Smooth muscle cell of the brain vasculature (primary cell): ENCODE measurements at regions not wholly inside any gene's neighbourhood (a gene's known extent, or its start where the extent isn't known, plus 50 kb on each side); places are given as distances from the start of the nearest gene placed in this dataset.
"Not testable (repeated sequence)": the region's sequence is repeated elsewhere in the genome, so short reads cannot be mapped to it uniquely, and the experiment has no call there.

Experiments used
- DNase-seq: peaks from one replicate; pipeline ENCODE4 v3.0.0-alpha.2; 2012; ENCODE audit warnings: low read depth, low spot score

DNA sequence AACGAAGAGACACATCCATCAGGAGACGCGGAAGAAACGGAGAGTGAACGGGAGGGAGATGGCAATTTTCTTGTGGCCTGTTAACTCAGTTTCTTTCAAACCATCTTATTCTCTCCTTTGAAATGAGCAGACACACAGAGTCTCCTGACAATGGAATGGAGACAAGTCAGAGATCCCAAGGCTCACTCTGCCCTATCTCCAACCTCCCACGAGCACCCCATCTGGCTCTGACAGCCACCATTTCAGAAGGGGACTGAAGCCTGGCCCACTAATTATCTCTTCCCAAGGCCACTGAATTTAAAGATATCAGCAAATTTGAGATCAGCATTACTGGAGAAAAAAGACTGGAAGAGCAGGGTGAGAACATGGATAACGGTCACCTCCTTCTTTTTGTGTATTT is 215.6 kb downstream of the DHX15 start:
- DNase-seq, result no peak

DNA sequence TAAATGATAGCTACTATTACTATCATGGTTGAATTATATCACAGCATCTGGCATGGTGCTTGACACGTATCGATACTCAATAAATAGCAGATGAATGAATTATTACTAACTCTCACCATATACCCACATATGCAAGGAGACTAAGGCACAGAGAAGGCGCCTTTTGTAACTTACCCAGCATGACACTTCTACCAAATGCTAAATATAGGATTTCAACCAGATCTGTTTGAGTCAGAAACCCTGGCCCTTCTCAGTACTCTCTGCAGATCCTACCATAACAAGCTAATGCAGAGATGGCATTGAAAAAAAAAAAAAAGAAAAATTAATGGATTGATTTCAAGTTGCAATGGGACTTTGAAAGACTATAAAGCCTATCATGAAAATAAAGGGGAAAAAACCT is 219.5 kb downstream of the DHX15 start:
- DNase-seq, result no peak

DNA sequence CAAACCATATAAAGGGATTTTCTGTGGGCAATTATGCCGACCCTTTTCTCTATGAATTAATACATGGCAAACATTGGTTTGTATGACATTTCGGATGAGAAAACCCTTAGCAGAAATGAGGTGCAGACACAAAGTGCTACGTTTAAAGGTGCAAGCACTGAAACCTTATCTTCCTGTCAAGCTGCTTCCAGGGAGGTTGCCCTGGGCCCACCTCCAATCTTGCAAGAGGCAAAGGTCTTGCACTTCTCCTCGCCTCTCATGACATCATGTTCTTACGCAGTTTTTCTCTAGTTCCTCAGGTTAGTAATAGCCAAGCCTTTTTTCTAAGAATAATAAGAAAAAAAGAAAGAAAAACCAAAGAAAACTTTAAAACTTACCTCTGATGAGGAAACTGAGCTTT is 220.1 kb downstream of the DHX15 start:
- DNase-seq, result no peak

DNA sequence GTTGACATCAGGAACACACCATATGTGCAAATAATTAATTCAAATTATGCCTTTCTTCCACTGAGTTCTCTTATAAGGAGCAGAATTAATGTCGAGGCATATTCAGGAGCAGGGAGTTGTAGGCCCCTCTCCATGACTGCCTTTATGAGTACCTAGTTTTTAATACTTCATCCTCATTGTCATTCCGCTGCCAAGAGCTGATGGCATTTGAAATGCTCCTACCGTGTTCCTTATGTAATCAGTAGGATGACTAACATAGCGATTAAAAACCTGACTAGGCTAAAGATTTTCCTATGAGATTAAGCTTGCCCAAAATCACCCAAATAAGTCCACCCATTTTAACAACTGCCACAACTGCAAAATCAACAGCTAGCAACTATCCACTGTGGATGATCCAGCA is 220.6 kb downstream of the DHX15 start:
- no peak for DNase-seq

DNA sequence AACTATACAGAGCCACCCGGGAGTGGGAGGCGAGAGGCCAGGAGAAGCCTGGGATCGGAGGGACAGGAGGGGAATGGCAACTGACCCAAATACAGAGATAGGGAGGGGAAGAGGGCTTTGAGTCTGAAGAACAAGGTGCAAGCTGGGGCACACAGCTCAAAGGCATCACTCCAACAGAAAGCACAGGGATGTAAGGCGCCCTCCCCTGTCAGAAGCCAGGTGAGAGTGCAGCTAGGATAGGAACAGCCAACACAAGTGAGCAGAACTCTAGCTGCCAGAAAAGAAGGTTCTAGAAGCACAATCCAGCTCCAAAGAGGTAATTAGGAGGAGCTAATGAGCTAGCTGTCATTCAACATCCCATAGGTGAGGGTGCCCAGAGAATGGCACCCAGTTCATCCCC is 232.2 kb downstream of the DHX15 start:
- no peak for DNase-seq

DNA sequence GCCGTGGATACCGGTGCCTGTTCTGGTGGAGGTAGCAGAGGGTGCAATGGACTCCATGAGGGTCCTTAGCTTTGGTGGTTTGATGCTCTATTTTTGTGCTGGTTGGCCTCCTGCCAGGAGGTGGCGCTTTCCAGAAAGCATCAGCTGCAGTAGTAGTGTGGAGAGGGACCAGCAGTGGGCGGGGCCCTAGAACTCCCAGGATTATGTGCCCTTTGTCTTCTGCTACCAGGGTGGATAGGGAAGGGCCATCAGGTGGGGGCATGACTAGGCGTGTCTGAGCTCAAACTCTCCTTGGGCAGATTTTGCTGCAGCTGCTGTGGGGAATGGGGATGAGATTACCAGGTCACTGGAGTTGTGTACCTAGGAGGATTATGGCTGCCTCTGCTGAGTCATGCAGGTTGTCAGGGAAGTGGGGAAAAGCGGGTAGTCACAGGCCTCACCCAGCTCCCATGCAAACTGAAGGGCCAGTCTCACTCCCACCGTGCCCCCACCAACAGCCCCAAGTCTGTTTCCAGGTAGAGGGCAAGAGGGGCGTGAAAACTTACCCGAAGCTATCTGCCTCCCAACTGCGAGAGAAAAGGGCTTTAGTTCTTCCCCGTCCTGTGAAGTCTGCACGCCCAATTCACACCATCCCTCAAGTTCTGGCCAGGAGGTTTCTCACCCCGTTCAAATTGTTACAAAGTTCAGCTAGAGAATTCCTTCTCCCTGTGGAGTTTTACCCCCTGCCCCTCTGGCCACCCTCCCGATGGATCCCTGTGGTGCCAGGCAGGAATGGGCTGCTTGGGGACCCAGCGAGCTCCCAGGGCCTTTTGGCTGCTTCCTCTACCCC is 235.0 kb downstream of the DHX15 start:
- DNase-seq, result not testable (repeated sequence)

DNA sequence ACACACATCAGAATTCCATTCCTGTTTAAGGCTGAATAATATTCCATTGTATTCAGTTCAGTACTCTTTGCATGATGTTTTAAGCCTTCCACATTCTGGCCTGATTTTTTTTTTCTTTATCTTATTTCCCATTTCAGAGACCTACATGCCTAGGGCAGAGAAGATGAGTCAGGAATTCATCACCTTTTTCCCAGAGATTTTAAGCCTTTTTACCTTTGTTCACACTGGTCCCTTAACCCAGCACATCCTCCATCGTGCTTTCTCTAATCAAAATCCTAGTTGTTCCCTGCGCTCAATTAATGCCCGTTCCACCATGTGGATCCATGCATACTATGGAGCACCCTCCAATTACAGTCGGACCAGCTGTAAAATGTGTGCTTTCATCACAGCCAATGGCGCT is 245.1 kb downstream of the DHX15 start:
- DNase-seq, result no peak

DNA sequence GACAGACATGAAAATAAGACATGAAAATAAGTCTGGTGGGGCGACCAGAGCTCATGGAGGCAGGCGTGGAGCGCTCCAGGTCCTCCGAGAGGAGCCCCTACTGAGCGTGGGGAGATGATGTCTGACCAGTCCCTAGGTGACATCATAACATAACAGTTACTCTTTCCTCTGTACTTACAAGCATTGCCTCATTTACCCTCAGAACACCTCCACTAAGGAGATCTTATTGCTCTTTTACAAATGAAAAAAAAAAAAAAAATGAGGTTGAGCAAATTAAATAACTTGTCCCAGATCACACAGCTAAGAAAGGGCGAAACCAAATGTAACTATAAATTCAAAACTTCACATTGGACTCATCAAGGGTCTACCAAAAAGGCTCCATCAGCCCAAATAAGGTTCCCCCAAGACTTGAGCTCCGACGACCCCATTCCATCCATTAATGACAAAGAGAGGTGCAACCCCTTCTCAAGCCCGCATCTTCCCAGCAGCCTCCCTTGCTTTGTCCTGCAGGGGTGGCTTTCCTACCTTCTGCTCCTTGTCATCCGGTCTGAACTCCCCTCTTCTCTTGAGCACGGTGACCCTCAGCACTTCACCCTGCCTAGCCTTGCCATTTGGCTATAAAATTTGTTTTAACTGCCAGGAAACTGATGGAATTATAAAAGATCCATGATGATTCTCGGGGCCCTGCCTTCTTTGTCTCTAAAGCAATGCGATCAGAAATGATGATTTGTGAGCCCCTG is 246.7 kb downstream of the DHX15 start:
- DNase-seq, result no peak

DNA sequence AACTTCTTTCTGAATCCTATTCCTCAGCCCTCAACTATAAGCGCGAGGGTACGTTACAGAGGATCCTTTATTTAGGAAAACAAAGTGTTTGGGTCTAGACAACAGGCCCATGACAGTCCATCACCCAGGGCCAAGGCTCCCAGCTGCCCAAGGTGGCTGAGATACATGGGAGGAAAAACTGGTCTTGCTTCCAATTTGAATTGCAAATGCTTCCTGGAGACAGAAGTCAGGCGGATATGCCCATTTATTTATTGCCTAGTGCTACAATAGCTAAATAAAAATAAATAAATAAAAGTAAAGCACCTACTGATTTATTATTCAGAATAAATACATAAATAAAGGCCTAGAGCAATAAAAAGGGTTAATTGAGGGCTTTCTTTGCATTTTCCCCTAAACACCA is 248.7 kb downstream of the DHX15 start:
- no peak for DNase-seq

DNA sequence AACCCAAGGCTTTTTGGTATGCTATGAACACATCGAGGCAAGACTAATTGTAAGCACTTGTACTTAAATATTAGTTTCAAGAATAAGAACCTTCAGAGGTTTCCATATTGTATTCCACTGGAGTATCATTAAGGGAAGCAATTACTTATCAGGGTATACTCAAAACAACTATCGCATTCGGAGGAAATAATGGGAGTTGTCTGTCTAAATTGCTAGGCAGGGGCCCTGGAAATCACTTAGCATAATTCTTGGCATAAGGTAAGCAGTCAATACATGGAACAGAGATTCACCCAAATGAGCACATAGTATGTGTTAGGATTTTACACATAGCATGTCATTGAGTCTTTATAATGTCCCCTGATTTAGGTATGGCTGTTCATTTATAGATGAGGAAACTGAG is 249.4 kb downstream of the DHX15 start:
- DNase-seq, result no peak

DNA sequence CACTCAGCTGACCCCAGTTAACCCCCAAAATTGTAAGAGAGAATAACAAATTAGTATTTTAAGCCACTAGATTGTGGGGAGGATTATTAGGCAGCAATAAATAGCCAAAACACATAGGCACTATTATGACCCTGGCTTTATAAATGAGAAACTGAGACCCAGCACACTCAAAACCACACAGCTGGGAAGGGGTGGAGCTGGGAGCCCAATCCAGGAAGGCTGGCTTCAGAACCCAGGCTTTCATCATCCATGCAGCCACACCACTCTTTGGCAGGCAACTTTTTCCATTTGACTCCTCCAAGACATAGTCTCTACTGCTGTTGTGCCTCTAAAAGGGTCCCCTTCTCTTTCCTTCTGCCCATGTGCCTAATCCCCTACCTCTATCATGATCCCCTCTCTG is 253.8 kb downstream of the DHX15 start:
- DNase-seq, result no peak

DNA sequence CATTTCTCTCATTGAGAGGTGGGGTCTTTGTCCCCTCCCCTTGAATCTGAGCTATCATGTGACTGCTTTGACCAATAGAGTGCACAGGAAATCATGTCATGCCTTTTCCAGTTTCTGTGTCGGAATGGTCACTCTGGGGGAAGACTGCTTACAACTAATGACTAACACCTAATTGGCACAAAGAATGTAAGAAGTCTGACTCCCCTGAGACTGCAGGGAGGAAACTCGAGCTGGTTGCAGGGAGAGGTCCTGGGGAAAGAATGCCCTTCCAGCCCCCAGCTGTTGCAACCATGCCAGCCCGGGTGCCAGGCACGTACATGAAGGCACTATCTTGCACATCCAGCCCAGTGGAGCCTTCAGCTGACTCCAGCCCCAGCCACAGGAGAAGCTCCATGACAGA is 254.2 kb downstream of the DHX15 start:
- DNase-seq, result no peak

DNA sequence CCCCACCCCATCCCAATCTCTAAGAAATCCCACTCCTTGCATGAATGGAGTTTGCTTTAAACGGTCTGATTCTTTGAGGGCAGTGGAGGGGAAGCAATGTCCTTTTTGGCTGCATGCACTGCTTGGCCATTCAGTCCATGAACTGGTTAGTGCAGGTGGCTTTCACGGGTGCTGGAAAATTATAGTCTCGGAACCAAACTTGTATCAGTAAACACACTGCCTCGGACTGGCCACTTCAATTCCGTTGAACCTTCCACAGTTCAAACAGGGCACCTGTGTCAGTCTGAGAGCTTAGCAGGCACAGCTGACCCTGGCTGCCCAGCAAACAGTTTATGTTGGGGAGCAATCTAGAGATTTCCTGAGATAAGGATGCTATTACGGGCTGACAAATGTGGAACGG is 255.6 kb downstream of the DHX15 start:
- DNase-seq, result no peak

DNA sequence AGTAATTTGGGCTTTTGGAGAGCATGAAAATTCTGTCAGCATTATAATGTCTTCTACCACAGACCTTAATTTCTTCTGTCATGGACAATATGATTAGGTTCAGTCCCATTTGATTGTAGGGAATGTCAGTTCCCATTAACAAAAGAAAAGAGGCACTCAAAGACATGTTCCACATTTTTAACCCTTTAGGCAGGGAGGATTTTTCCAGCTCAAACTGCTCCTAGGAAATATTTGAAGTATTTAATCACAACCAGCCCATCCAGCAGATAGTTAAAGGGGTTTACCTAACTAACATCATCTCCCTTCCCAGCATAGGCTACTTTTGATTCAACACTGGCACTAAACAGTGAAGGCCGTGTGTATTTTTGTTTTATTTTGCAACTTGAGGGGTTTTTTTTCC is 256.0 kb downstream of the DHX15 start:
- DNase-seq, result no peak

DNA sequence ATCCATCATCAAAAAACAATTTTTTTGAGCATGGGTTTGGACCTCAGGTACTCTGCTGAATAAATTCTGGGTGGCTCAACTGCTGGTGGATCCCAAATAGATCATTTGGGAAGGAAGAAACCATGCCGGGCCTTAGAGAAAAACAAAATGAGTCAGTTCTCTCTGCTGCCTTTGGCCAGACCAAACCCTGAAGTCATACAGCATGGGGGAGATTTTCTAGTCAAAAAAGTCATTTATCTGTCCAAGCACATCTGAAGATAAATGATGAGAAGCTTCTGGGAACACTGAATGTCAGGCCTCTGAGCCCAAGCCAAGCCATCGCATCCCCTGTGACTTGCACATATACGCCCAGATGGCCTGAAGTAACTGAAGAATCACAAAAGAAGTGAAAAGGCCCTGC is 261.4 kb downstream of the DHX15 start:
- no peak for DNase-seq

DNA sequence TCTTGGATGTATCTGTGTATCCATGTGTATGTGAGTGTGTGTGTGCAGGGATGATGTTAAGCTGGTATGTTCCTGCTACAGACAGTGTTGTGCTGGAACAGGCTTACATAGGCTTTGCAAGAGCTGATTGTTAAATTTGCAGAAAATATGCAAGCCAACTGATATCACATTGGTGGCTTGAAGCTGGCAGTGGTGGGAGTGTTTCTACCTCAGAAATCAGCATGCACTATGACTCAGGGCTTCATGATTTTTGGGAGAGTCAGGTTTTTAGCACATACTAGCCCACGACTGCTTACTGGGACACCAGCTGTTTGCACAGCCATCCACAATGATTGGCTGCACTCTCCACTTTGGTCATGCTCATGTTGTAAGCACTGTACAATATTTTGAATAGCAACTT is 261.8 kb downstream of the DHX15 start:
- DNase-seq, result no peak

DNA sequence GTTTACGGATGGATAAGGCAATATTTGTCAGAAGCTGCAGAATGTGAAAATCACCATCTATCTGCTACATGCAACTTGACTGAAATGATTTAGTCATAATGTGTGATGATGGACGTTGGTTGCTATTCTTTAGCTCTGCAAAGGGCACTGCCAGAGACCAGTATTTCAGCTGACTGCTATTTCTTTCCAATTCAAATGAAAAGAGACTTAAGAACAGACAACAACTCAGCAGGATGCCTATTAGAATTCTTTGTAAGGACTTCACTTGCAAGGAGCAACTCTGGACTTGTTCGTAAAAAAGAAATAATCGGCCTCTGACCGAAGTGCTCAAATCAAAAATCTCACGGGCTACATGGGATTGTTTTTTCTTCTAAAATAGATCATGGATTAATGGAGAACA is 262.7 kb downstream of the DHX15 start:
- no peak for DNase-seq

DNA sequence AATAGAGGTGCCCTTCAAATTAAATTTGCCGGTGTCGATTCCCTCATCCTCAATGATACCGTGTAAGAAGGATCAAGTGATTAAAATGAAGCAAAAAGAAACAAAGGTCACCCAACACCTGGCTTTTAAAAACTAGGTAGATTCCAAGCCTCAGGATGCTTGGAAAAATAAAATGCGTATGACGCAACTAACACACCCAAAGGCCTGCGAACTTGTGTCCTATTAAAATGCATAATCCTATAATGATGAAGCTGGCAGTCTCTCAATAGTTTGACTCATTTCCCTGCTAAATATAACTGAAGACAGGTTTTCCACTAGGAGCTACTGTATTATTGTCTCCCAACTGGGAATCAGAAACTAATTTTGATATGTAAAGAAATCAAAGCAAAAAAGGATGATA is 263.2 kb downstream of the DHX15 start:
- DNase-seq, result no peak

DNA sequence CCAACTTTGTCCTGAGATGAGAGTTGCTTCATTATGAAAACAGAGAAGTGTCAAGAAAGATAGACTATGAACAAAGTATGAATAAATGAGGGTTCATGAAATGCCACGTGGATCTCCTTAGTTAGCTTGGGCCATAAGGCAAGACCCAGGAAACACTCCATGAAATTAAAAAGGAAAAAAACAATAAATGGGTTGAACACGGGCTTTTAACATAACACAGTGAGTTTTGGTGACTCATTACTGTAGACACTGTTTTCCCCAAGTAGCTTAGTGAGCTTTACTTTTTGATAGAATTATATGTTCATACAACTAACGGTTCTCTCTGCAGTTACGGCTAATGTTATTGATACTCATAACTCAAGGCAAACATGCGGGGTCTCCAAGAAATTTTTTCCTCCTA is 265.0 kb downstream of the DHX15 start:
- DNase-seq, result no peak

DNA sequence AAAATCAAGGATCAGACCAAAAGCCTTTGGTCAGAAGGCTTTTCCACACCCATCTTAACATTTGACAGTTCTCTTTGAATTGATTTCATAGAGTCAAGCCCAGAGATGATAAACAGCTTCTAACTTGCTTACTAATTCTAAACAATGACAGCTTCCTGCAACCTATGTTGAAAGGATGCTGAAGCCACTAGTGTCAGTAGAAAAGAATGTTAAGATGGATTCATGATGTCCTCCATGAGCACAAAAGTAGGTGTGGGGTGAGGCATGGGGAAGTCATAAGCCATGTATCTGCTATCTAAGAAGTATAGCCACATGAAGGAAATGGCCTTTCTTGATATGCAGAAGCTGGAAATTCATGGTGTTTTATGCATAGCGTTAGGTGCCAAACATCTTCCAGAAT is 269.3 kb downstream of the DHX15 start:
- no peak for DNase-seq

DNA sequence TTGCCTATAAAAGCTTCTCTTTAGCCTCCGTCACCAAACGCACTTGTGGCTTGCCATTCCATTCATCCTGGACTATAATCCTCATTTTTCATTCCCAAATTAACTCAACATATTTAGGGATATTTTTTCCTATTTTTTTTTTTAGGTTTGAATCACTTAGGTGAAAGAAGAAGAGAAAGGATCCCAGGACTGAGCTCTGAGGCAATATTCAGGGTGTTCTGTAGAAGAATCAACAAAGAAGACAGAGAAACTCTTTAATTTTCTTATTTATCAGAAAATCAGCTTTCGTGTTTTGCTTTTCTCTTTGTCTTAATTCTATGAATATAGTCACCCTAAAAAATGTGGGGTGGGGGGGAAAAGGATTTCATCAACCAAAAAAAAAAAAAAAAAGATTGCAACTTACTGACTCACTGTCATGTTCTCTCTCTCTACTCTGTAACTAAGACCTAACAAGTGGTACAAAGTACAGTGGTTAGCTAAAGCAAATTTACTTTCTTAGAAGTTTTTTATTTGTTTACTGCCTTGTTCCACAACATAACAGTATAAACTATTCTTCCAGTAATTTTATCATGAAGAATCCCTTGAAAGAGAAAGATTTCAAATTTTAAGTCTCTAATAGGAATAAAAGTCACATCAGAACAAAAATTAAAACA is 272.0 kb downstream of the DHX15 start:
- DNase-seq, result no peak

DNA sequence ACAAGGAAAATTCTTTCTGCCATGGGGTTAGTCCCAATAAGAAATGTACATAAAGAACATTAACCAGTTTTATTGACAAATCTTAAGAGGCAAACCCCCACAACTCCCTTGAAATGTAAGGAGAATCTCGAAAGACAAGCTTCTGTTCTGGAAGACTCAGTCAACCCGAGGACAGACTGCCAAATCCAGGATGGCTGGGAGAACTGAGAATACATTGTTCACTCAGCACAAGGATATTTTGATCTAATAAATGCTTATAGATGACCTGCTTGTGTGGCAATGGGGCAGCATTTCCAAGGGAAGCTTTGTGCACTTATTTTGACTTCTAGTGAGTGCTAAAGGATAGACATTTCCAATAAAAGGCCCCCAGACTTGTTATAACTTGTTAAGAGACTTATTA is 280.4 kb downstream of the DHX15 start:
- DNase-seq, result no peak

DNA sequence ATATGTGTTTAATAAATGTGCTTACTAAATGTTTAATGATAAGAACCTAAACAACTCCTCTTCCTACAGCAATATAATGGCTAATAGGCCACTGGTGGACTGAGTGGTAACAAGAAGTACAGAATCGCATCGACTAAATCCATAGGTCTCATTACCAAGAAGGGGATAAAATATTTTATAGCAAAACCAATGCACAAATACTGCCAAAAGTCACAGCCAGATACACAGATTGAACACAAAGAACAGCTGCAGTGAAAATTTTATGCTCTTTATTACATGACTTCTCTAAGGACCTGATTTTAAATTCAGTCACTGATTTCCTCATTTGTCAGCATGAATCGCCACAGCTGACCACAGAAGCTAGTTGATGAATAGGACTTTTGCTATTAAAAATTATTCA is 285.4 kb downstream of the DHX15 start:
- no peak for DNase-seq
